ENCODE measurements at regions not wholly inside any gene's neighbourhood (a gene's known extent, or its start where the extent isn't known, plus 50 kb on each side); places are given as distances from the start of the nearest gene placed in this dataset.
"Not testable (repeated sequence)": the region's sequence is repeated elsewhere in the genome, so short reads cannot be mapped to it uniquely, and the experiment has no call there.

DNA sequence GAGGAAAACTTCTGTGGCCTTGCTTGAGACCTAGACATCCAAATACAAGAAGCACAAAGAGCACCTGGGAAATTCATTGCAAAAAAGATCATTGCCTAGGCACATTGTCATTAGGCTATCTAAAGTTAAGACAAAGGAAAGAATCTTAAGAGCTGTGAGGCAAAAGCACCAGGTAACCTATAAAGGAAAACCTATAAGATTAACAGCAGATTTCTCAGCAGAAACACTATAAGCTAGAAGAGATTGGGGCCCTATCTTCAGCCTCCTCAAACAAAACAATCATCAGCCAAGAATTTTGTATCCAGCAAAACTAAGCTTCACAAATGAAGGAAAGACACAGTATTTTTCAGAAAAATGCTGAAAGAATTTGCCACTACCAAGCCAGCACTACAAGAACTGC, 1003.3 kb downstream of the XPNPEP1 start:
- TF ChIP-seq CTCF (conservative IDR thresholded peaks at IDR 0.05 in 1 of 2, IDR thresholded peaks at IDR 0.05 in 1 of 2; ENCODE audit: low read depth in 1 of 2, low read length in 2 of 2); EZH2 (IDR thresholded peaks at IDR 0.05; ENCODE audit: low read length, missing control alignments): not testable (repeated sequence)

Data from fibroblast of lung (primary cell).